ENCODE measurements at regions not wholly inside any gene's neighbourhood (a gene's known extent, or its start where the extent isn't known, plus 50 kb on each side); places are given as distances from the start of the nearest gene placed in this dataset.
"Not testable (repeated sequence)": the region's sequence is repeated elsewhere in the genome, so short reads cannot be mapped to it uniquely, and the experiment has no call there.

- DNase-seq (ENCODE audit: low read depth): no peak
Observed at GRCh38 chr18:40365526-40365925, 1589.5 kb upstream of the PIK3C3 start.

- no peak for DNase-seq (ENCODE audit: low read depth)
Observed at GRCh38 chr18:40360558-40360957, 1594.5 kb upstream of the PIK3C3 start.

DNA sequence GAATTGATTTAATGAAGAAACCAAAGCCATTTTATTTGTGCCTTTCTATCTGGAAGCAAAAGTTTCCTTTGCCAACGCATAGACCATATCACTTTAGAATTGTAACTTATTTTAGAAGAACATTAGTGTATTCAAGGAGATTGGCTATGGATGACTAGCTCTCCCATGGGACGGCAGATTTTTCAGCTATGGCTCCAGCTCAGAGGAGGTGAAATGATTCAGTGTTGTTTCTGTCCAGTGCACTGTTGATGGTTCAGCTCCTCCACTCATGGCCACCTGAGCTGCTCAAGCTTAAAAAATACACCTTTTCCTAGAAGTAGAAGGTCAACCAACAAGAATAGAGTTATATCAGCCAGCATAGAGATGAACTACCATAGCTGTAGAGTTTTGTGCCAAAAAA lies 1597.5 kb upstream of the PIK3C3 start:
- no peak for DNase-seq (ENCODE audit: low read depth)

DNA sequence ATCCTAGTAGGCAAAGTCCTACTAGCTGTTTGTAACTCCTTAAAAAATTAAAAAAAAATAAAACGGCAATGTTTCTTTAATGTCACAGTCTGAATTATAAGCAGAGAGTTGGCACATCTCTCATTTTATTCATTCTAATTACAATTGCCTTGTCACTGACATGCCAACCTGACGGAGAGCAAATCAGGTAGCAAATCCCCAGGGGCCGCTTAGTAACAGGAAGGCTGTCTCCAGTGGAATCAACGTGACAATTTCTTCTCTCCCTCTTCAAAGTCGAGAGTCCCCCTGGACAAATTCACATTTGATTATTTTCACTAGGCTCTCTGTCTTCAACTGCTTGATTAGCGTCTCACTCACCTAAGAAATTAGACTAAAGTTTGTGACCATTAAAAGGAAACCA lies 1598.9 kb upstream of the PIK3C3 start:
- no peak for DNase-seq (ENCODE audit: low read depth)

- DNase-seq (ENCODE audit: low read depth): no peak
Observed at GRCh38 chr18:40355726-40356125, 1599.3 kb upstream of the PIK3C3 start.

GRCh38 chr18:40348196-40348595 lies 1606.8 kb upstream of the PIK3C3 start:
- no peak for DNase-seq (ENCODE audit: low read depth)

GRCh38 chr18:40347261-40347660 lies 1607.8 kb upstream of the PIK3C3 start:
- no peak for DNase-seq (ENCODE audit: low read depth)

GRCh38 chr18:40346146-40346545 lies 1608.9 kb upstream of the PIK3C3 start:
- no peak for DNase-seq (ENCODE audit: low read depth)

- no peak for DNase-seq (ENCODE audit: low read depth)
Observed at GRCh38 chr18:40341701-40342100, 1613.3 kb upstream of the PIK3C3 start.

GRCh38 chr18:40338284-40338683 lies 1616.8 kb upstream of the PIK3C3 start:
- DNase-seq (ENCODE audit: low read depth): no peak

- no peak for DNase-seq (ENCODE audit: low read depth)
Observed at GRCh38 chr18:40326985-40327384, 1628.0 kb upstream of the PIK3C3 start.

GRCh38 chr18:40325988-40326387 lies 1629.0 kb upstream of the PIK3C3 start:
- DNase-seq (ENCODE audit: low read depth): no peak

DNA sequence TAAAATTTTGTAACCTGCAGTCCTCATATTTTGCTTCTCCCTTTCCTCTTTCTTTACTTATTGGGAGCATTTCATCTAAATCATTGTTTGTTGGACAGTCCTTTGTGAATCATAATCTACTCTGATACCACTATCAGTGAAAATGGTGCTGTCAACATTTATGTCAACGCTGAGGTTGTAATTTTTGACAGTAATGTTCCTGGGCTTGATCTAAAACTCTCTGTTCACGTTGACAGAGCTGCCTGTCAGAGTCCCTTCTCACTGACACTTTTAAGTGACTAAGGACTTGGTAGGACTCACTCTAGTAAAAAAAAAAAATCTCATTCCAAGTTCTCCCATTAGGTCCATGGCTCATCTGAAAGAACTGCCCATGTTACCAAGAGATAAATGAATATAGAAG lies 1640.8 kb upstream of the PIK3C3 start:
- no peak for DNase-seq (ENCODE audit: low read depth)

DNA sequence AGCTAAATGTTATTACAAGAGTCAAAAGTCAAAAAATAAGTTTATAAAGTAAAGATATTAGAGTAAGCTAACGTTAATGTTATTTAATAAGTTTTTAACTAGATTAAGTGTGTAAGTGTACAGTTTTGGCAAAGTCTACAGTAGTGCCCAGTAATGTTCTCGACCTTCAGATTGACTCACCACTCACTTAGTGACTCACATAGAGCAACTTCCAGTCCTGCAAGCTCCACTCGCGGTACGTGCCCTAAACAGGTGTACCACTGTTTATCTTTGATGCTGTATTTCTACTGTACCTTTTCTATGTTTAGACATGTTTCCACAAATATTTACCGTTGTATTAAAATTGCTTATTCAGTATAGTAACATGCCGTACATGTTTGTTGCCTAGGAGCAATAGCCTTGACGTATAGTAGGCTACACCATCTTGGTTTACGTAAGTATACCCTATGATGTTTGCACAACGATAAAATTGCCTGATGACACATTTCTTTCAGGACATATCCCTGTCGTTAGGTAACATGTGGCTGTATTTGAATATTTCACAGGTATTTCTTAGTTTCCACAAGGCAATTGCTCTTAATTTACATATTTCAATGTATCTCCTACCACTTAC lies 1641.9 kb upstream of the PIK3C3 start:
- no peak for DNase-seq (ENCODE audit: low read depth)

GRCh38 chr18:40307627-40308026 lies 1647.4 kb upstream of the PIK3C3 start:
- no peak for DNase-seq (ENCODE audit: low read depth)

DNA sequence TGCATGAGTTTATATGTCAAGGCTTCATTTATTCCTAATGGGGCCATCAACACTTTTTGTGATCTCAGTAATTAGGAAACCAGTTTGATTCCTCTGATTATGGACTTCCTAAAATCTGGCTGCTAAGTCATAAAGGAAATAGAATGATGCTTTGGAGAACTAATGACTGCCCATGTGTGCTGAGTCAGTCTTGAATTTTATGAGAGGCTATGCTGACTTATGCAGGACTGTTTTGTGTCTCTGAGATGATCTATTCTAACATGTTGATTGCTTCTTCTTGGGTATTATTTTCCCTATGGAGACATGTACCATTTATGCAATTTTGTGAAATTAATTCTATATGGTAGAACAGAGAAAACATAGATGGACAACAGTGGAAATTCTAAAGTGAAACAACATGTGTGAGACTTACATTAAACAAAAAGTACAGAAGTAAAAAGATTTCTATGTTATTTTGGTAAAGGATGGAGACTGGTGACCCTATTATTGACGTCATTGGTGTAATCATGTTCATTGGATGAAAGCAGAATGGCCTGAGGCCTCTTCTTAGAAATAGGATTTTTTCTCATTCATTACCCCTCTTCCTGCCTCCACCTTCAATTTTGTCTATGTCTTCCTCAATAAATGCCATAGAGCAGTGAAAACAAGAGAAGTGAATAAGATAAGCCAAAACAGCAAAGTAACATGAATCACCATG lies 1658.2 kb upstream of the PIK3C3 start:
- no peak for DNase-seq (ENCODE audit: low read depth)

- DNase-seq (ENCODE audit: low read depth): no peak
Observed at GRCh38 chr18:40292985-40293710, 1661.9 kb upstream of the PIK3C3 start.

GRCh38 chr18:40283560-40283959 lies 1671.5 kb upstream of the PIK3C3 start:
- no peak for DNase-seq (ENCODE audit: low read depth)

- DNase-seq (ENCODE audit: low read depth): not testable (repeated sequence)
Observed at GRCh38 chr18:40281356-40281755, 1673.7 kb upstream of the PIK3C3 start.

DNA sequence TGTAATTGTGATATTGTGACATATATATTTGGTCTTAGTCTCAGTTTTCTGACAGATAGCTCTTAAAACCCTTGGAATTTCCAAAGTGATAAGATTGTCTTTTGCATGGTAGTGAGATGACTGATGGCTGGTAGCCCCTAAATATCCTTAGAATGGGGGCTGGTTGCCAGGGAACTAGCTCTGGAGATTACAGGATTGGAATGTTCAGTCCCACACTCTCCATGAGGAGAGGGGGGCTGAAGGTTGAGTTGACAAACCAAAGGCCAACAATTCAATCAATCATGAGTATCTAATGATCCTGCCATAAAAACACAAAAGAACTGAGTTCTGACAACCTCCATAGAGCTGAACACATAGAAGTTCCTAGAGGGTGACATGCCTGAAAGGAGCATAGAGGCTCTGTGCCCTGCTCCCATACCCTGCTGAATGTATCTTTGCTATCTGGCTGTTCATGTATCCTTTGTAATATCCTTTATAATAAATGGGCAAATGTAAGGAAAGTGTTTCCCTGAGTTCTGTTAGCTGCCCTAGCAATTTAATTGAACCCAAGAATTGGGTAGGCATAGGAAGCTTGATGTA lies 1680.3 kb upstream of the PIK3C3 start:
- no peak for DNase-seq (ENCODE audit: low read depth)

- no peak for DNase-seq (ENCODE audit: low read depth)
Observed at GRCh38 chr18:40272630-40273231, 1682.3 kb upstream of the PIK3C3 start.

DNA sequence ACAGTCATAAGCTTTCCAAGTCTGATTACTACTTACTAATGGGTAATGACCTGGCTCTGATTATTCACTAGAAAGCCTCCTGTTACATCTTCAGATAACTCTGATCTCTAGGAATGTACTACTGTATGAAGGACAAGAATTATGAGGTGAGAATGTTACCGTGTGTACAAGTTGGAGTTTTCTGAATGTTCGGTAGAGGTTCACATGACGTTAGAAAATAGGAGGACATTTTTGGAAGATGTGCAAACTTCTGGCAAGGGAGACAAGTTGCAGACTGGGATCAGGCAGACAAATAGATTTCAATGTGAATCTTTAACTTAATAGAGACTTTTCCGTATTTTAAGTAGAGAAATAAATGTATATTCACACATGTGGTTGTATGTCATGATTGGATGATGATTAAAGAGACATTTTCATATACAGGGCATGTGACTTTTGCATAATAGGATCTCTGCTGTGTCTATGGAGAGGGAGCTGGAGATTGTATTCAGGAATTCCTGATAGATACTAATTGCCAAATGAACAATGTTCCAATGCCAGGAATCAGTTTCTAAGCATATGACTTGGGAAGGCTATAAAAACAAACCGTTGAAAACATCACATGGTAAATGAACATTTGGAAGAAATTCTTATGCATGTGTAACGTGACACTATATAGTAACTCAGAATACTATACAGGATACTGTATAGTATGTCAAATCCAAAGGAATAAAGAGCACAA lies 1695.8 kb upstream of the PIK3C3 start:
- DNase-seq (ENCODE audit: low read depth): no peak

Data from non-pigmented ciliary epithelial cell (primary cell).